GM21576 (cell line): ENCODE measurements at regions not wholly inside any gene's neighbourhood (a gene's known extent, or its start where the extent isn't known, plus 50 kb on each side); places are given as distances from the start of the nearest gene placed in this dataset.

Experiments used
- ATAC-seq: cut with Tn5 transposase; IDR thresholded peaks from one replicate; pipeline ENCODE4 v1.9.1; 2021; ENCODE audit warnings: mild to moderate bottlenecking, moderate library complexity; ENCODE audit not compliant: unreplicated experiment

DNA sequence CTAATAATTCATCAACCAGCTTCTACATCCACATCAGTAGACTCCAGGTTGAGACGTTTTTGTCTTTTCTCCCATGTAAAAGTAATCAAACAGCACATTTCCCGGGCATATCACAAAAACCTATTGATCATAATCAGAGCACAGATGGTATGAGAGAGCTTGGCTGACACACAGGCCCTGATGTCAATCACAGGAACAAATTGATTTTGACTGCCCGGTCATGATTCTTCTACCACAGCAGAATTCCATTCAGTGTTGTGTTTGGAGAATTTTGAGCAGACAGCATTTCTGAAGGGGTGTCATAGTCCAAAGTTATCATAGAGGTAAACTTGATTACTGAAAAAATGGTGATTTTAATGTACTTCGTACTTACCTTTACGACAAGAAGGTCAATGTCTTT is 351.1 kb downstream of the ZSWIM6 start:
- ATAC-seq: no peak

DNA sequence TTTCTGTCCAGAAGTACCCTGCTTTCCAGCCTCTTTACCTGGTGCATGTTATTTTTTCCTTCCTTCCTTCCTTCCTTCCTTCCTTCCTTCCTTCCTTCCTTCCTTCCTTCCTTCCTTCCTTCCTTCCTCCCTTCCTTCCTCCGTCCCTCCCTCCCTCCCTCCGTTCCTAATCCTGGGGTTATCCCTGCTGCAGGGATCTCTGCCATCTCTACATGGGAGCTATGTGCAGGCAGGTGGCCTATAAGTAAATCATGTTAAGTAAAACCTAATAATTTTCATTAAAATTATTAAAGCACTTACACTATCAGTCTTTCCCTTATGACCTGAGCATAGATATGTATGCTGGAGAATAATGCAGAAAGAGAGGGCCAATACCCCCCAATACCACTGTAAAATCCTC is 351.9 kb downstream of the ZSWIM6 start:
- ATAC-seq: no peak

DNA sequence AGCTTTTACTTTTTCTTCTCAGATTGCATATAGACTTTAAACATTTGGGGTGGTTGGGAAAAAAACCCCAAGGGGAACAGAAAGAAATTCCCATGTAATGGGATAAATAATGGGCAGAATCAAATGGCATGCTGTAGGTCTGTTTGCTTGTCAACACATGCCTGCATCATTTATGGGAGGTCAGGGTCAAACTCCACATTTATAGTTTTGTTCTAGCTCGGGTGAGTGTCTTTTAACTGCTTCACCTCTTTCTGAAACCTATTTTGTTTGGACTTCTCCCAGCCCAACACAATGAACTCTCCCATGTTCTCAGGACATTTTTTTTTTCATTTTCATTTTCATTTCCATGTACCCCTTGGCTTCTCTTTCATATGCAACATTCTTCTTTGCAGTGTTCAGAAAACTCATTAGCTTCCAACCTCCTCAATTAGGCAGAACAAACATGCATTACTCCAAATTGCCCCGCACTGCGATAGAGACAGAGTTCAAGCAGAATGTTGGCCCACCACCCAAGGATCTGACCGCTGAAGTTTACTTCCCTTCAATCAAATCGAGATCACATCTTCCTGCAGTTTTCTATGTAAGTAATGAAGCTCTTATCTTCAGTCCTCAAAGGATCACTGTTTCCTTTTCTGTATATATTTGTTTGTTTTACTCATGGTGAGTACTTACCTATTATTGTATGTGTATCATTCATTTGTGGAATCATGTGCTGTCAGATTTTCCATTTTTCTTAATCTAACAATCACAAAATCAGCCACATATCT is 354.6 kb downstream of the ZSWIM6 start:
- ATAC-seq: no peak

DNA sequence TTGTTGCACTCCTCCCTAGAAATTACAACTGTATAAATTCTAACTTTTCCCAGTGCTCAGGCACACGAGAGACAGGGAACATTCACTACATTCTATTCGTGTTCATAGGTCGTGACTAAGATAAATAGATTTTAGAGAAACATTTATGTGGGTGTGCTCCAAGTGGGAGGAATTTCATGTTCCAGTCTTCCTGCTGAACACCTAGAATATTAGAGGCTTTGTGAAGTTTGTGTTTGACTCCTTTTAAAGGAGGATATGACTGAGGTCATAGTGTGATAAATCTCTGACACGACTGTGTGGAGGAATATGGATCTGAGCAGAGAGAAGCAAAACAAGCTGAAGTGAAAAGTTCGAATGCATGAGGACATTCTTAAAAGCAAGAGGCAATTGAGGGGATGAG is 355.3 kb downstream of the ZSWIM6 start:
- ATAC-seq: no peak

DNA sequence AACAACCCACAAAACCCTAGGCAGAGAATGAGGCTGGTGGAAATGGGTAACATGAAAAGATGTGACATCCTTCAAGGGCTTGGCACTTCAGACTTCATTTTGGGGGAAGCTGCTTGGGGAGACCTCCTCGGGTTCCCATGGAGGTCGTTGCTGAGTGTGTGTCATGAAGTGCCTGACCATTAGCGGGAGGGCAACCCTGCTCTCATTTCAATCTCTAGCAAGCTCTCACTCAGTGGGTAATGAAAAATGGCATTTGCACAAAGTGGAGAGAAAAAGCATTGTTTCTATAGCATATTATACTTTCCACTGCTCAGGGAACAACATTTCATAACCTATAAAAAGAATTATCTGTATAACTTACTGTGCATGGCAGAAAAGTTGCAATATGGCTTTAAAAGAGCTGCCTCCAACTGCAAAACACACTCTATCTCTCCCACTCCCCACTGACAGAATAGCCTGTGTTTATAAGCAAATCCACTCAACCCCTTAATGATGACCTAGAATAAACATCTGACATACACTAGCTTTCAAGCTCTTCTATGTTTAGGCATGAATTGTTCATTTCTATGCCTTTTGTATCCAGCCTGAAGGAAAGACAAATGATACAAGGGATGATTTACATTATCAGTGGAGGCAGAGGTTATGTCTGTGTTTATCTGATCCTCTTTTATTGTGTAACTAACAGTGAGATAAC is 357.2 kb downstream of the ZSWIM6 start:
- ATAC-seq: no peak

DNA sequence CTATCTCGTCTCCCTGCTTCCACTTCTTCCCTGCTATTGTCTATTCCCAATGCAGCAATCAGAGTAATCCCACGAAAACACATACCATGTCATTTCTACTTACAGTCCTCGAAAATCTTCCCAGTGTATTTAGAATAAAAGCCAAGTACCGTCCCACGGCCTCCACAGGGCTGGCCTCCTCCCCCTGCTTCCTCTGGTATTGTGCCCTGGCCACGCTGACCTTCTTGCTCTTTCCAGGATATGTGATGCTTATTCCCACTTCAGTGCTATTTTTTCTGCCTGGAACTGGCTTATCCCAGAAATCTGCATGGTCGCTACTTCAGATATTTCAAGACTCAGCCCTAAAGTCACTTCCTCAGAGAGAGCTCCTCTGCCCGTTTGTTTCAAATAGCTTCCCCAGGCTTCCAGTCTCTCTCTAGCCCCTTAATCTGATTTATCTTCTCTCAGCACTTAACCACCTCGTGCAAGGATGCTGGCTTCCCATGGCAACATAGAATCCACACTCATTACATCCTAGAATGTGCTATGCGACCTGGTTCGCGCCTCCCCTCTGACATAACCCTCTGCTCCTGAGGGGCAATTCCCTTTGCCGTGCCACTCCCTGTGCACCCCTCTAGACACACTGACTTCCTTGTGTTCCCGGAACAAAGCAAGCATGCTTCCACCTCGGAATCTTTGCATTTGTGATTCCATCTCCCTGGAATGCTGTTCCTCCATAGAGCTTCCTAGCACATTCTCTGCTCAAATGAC is 365.9 kb downstream of the ZSWIM6 start:
- no peak for ATAC-seq

- ATAC-seq: peak; percentile 41
These were observed 370.0 kb downstream of the ZSWIM6 start for GRCh38 chr5:61701877-61702602.

GRCh38 chr5:61702784-61703183 is 370.7 kb downstream of the ZSWIM6 start:
- peak; percentile 18 for ATAC-seq

- ATAC-seq: no peak
These were observed 372.2 kb downstream of the ZSWIM6 start for GRCh38 chr5:61704289-61704688.

DNA sequence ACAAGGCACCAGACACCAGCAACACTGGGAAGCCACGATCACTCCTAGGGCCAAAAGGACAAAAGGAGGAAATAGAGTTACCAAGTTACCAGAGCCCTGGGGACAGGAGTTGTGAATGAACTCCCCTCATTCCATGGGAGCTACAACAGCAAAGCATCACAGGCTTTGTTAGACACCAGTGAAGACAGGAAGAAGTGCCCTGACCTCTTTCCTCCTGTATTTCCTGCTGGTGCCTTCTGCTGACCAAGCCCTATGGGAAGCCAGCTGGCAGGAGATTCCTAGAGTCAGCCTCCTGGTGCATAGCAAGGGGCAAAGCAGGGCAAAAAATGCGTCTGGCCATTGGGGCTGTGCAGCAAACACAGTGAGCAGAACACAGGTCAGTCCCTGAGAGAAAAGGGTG is 374.7 kb downstream of the ZSWIM6 start:
- no peak for ATAC-seq

- ATAC-seq: no peak
These were observed 387.1 kb downstream of the ZSWIM6 start for GRCh38 chr5:61719124-61719523.

DNA sequence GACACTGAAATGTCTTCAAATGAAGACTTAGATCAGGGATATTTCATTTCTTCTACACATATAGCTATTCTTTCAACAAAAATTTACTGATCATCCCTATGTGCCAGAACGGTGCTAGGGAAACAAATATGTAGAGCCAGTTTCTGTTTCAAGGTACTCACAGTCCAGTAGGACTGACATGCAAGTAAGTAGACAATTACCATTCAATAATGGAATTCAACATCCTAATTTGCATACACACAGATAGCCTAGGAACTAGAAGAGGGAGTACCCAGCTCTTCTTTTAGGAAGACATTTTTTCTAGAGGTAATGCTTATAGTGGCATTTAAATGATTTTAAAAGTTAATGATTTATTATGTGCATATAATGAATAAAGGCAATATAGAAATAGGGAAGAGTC is 388.8 kb downstream of the ZSWIM6 start:
- ATAC-seq: no peak

DNA sequence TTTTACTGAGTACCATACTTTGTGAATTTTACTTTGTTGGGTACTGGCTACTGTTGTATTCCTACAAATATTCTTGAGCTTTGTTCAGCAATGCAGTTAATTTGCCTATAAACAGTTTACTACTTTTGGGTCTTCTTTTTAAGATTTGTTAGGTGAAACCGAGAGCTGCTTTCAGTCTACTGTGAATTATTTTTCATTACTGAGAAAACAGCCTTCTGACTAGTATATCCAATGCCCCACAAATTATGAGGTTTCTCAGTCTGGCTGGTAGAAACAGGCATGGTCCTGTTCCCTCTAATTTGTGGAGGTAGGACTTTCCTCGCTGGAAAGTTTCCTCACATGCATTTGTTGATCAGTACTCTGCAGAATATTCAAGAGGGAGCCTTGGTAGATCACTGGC is 392.0 kb downstream of the ZSWIM6 start:
- ATAC-seq: no peak

DNA sequence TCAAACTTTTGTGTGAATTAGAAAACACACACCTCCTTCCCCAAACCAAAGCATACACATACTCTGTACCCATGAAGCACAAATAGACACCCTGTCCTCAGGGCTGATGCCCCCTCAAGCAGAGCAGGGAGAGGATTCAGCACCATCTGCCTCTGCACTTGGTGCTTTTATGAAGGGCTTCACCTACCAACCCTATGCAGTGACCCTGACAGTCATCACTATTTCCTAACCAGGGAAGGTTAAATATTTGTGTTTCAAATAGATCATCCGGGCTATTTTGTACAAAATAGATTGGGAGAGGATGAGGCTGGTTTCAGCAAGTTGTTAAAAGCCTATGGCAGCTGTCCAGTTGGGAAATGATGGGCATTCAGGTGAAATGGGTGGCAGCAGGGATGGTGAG is 396.2 kb downstream of the ZSWIM6 start:
- no peak for ATAC-seq

DNA sequence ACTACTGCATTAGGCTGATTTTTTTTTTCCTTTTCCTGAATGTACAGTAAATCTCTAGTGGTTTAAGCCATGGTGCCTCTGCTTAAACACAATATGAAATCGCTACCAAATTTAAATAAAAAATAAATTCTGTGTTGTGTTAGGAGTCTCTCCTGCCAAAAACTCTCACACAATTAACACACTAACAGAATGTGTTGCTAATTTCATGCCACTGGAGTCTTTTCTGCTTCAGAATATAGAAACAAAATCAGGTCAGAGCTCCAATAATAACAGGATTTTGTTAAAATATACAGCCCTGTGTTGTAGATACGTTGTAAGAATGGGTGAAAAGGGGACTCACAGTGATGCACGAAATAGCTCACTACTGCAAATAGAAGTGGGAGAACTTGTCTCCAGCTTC is 398.8 kb downstream of the ZSWIM6 start:
- ATAC-seq: no peak

DNA sequence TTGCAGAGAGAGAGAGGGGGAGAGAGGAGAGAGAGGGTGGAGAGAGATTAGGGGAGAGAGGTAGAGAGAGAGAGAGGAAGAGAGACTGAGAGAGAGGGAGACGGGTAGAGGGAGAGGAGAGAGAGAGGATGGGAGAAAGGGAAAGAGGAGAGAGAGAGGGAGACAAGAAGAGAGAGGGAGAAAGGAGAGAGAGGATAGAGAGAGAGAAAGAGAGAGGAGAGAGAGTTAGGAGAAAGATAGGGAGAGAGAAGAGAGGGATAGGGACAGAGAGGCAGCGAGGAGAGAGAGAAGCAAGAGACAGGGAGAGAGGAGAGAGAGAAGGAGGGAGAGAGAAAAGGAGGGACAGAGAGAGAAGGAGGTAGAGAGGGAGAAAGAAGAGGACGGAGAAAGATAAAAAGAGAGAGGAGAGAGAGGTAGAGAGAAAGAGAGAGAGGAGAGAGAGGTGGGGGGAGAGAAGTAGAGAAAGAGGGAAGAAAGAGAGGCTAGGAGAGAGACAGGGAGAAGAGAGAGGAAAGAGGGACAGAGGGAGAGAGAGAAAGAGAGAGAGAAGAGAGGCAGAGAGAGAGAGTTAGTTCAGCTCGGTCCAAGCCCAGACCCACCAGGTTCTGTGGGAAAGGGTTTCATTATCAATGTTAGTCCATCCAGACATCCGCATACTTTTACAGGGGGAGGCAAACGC is 399.3 kb downstream of the ZSWIM6 start:
- ATAC-seq: no peak

DNA sequence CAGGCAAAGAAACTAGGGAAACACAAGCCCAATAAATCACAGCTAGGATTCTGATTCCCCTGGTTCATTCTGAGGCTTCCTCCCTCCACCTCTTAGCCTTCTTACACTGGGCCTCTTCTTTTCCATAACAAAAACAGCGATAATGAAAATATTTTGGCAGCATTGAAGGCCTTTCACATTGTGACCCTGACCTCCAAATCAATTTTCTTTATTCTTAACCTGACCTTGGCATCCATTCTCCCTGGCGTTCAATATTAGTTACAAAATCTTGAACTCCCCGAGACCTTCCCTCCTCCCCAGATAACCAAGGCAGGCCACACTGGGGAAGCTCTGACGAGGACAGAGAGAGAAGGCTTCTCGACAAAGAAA is 399.9 kb downstream of the ZSWIM6 start:
- no peak for ATAC-seq

GRCh38 chr5:61732369-61732768 is 400.3 kb downstream of the ZSWIM6 start:
- ATAC-seq: no peak

GRCh38 chr5:61732796-61733195 is 400.7 kb downstream of the ZSWIM6 start:
- no peak for ATAC-seq

GRCh38 chr5:61734001-61734400 is 401.9 kb downstream of the ZSWIM6 start:
- ATAC-seq: no peak

DNA sequence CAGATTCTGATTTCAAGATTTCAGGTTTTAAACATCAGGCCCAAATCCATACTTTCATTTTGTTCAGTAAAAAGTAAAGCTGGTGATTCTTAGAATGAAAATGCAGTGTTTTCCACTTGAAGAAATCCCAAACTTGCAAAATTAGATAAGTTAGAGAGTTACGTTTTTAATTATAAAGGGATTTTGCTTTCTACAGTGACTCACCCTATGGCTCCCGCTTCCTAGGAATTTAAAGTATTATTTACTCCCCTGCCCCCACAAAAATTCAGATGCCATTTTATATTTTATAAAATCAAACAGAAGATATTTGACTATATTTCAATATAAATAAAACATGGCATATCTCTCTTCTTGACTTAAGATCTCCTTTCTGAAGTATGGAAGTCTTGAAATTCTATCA is 402.9 kb downstream of the ZSWIM6 start:
- ATAC-seq: no peak
